HepG2 (cell line): ENCODE measurements at regions not wholly inside any gene's neighbourhood (a gene's known extent, or its start where the extent isn't known, plus 50 kb on each side); places are given as distances from the start of the nearest gene placed in this dataset.

Source experiments
- ATAC-seq: fragments of 200-7000 bp; cut with Tn5 transposase; 3 replicates; pipeline ENCODE4 v1.9.1; 2020; ENCODE audit warnings: mild to moderate bottlenecking, moderate library complexity
- BruUV-seq: library from RNA; stranded (reverse); fragments of 400-500 nt; replicated peaks from 2 replicates; lab custom pipeline; 2021; lab: Mats Ljungman, UMichigan
- CTCF ChIA-PET: fragments of 300-600 bp; formaldehyde crosslinking; extraction: SDS; loops from one replicate; lab custom pipeline; 2021; ENCODE audit warnings: low total read pairs, inconsistent platforms, low intra/inter-chr PET ratio; lab: Yijun Ruan, JAX
- POLR2A ChIA-PET: fragments of 350-600 bp; sonication (Branson Sonifier 250); formaldehyde crosslinking; loops from one replicate; lab custom pipeline; 2020; ENCODE audit warnings: antibody characterized with exemption, inconsistent platforms; lab: Yijun Ruan, JAX
- DNase-seq: peaks from one replicate; pipeline ENCODE4 v3.0.0-alpha.2; 2015; ENCODE audit warnings: low spot score
- FAIRE-seq: peaks from 3 replicates; lab custom pipeline; 2011; peaks lifted over from hg19 to GRCh38; lab: Jason Lieb, UNC
- H2AFZ ChIP-seq: one replicate; pipeline ENCODE4 v1.6.1; 2011; ENCODE audit warnings: low read length, inconsistent platforms
- H3K27ac ChIP-seq: fragments of 300-600 bp; 3 replicates; pipeline ENCODE4 v1.8.0; 2011; ENCODE audit warnings: mixed run types, mild to moderate bottlenecking, mixed read lengths, low read length, inconsistent platforms; ENCODE audit not compliant: insufficient read depth; ENCODE audit errors: extremely low read length
- H3K27me3 ChIP-seq, 2 experiments: fragments of 200-600 bp in 1 of 2; 2 replicates in 1 of 2; 3 replicates in 1 of 2; pipeline versions ENCODE4 v1.6.0 to v1.8.0; 2011; ENCODE audit warnings: low read length in 2 of 2, mild to moderate bottlenecking in 2 of 2, moderate library complexity in 2 of 2, inconsistent platforms in 1 of 2; ENCODE audit not compliant: insufficient read depth in 2 of 2, control insufficient read depth in 1 of 2
- H3K36me3 ChIP-seq, 2 experiments: fragments of 200-600 bp in 1 of 2; replicated peaks in 1 of 2; 2 replicates in 1 of 2; 3 replicates in 1 of 2; pipeline versions ENCODE4 v1.5.1 to v1.8.0; 2011; ENCODE audit warnings: low read length in 2 of 2, inconsistent platforms in 1 of 2; ENCODE audit not compliant: insufficient read depth in 2 of 2, control insufficient read depth in 1 of 2
- H3K4me1 ChIP-seq: 2 replicates; pipeline ENCODE4 v1.5.1; 2012; ENCODE audit warnings: low read length, inconsistent platforms; ENCODE audit not compliant: insufficient read depth
- H3K4me2 ChIP-seq: 2 replicates; pipeline ENCODE4 v1.6.0; 2011; ENCODE audit warnings: low read depth, low read length, inconsistent platforms
- H3K4me3 ChIP-seq, 3 experiments: fragments of 200-600 bp in 1 of 3; sonication (generic), shearing (Covaris generic) in 1 of 3; replicated peaks in 1 of 3; 2 replicates each; pipeline ENCODE4 v1.5.1; 2011 to 2016; ENCODE audit warnings: low read length in 3 of 3, inconsistent platforms in 2 of 3, low read depth in 2 of 3, mild to moderate bottlenecking in 2 of 3, control low read depth in 1 of 3, mixed read lengths in 1 of 3; ENCODE audit not compliant: insufficient read depth in 1 of 3
- H3K79me2 ChIP-seq: one replicate; pipeline ENCODE4 v1.6.1; 2011; ENCODE audit warnings: low read length, inconsistent platforms; ENCODE audit not compliant: insufficient read depth
- H3K9ac ChIP-seq: 2 replicates; pipeline ENCODE4 v1.6.0; 2011; ENCODE audit warnings: mild to moderate bottlenecking, low read depth, low read length, inconsistent platforms; ENCODE audit not compliant: insufficient read depth
- H3K9me3 ChIP-seq: 2 replicates; pipeline ENCODE4 v1.5.1; 2012; ENCODE audit warnings: mild to moderate bottlenecking, low read length
- H4K20me1 ChIP-seq: 2 replicates; pipeline ENCODE4 v1.6.0; 2011; ENCODE audit warnings: inconsistent platforms, mild to moderate bottlenecking, low read length, moderate library complexity; ENCODE audit not compliant: insufficient read depth
- BORCS8-MEF2B ChIP-seq: sonication (generic); formaldehyde crosslinking; IDR thresholded peaks from 2 replicates; pipeline ENCODE4 v1.8.0; 2022; ENCODE audit warnings: mild to moderate bottlenecking, missing genetic modification reagents
- CEBPB ChIP-seq: IDR thresholded peaks from 2 replicates; pipeline ENCODE4 v1.6.1; 2011; ENCODE audit warnings: low read depth, low read length, improper control_type of control experiment, borderline replicate concordance
- CEBPG ChIP-seq: IDR thresholded peaks from 2 replicates; pipeline ENCODE4 v1.6.1; 2016
- CSRNP2 ChIP-seq: sonication (generic); formaldehyde crosslinking; conservative IDR thresholded peaks from 2 replicates; pipeline ENCODE4 v1.8.0; 2022; ENCODE audit warnings: low read depth, missing genetic modification reagents
- FIP1L1 ChIP-seq: fragments of 200-400 bp; formaldehyde crosslinking; IDR thresholded peaks from 2 replicates; pipeline ENCODE4 v1.6.1; 2018; ENCODE audit warnings: low read depth, mild to moderate bottlenecking, low read length, moderate library complexity, borderline replicate concordance; ENCODE audit not compliant: insufficient read depth
- GABPB1 ChIP-seq: IDR thresholded peaks from 2 replicates; pipeline ENCODE4 v1.6.1; 2016; ENCODE audit warnings: mild to moderate bottlenecking, missing genetic modification reagents, moderate library complexity, missing compliant biosample characterization
- IKZF4 ChIP-seq: sonication (generic); formaldehyde crosslinking; IDR thresholded peaks from 2 replicates; pipeline ENCODE4 v1.5.1; 2020; ENCODE audit warnings: borderline replicate concordance, mild to moderate bottlenecking, low read depth, missing genetic modification reagents; ENCODE audit errors: not compliant biosample characterization
- MAFK ChIP-seq, 2 experiments: IDR thresholded peaks in 1 of 2; conservative IDR thresholded peaks in 1 of 2; 2 replicates each; pipeline ENCODE4 v1.6.1; 2011; ENCODE audit warnings: improper control_type of control experiment in 2 of 2, low read length in 2 of 2
- RBM22 ChIP-seq: fragments of 200-400 bp; formaldehyde crosslinking; optimal IDR thresholded peaks from 2 replicates; pipeline ENCODE3; 2017; ENCODE audit warnings: mild to moderate bottlenecking, low read length, moderate library complexity
- SNRNP70 ChIP-seq: fragments of 200-400 bp; formaldehyde crosslinking; IDR thresholded peaks from 2 replicates; pipeline ENCODE4 v1.6.1; 2017; ENCODE audit warnings: mild to moderate bottlenecking, low read depth, low read length, moderate library complexity
- STAG1 ChIP-seq: sonication (generic); formaldehyde crosslinking; IDR thresholded peaks from 2 replicates; pipeline ENCODE4 v1.4.0; 2020; ENCODE audit warnings: missing genetic modification reagents
- THRA ChIP-seq: sonication (generic); formaldehyde crosslinking; IDR thresholded peaks from 2 replicates; pipeline ENCODE4 v1.4.0; 2020; ENCODE audit warnings: missing genetic modification reagents, borderline replicate concordance
- U2AF1 ChIP-seq: fragments of 200-400 bp; formaldehyde crosslinking; optimal IDR thresholded peaks from 2 replicates; pipeline ENCODE3; 2017; ENCODE audit warnings: mild to moderate bottlenecking, low read depth, low read length
- ZBTB3 ChIP-seq: sonication (generic); formaldehyde crosslinking; IDR thresholded peaks from 2 replicates; pipeline ENCODE4 v1.4.0; 2020; ENCODE audit warnings: low read depth, mild to moderate bottlenecking, moderate library complexity, missing genetic modification reagents, borderline replicate concordance
- ZNF296 ChIP-seq: sonication (generic); formaldehyde crosslinking; conservative IDR thresholded peaks from 2 replicates; pipeline ENCODE4 v1.5.0; 2020; ENCODE audit warnings: mild to moderate bottlenecking, missing genetic modification reagents
- ZNF460 ChIP-seq: sonication (generic); formaldehyde crosslinking; IDR thresholded peaks from 2 replicates; pipeline ENCODE4 v1.5.1; 2020; ENCODE audit warnings: missing genetic modification reagents, mild to moderate bottlenecking, borderline replicate concordance
- ZNF550 ChIP-seq: sonication (generic); formaldehyde crosslinking; IDR thresholded peaks from 2 replicates; pipeline ENCODE4 v1.4.0; 2020; ENCODE audit warnings: mild to moderate bottlenecking, missing genetic modification reagents, borderline replicate concordance
- ZNF576 ChIP-seq: sonication (generic); formaldehyde crosslinking; IDR thresholded peaks from 2 replicates; pipeline ENCODE4 v1.4.0; 2020; ENCODE audit warnings: mild to moderate bottlenecking, missing genetic modification reagents
- ZSCAN12 ChIP-seq: sonication (generic); formaldehyde crosslinking; IDR thresholded peaks from 2 replicates; pipeline ENCODE4 v1.9.0; 2021; ENCODE audit warnings: mild to moderate bottlenecking, missing genetic modification reagents
- ZZZ3 ChIP-seq: sonication (generic); formaldehyde crosslinking; IDR thresholded peaks from 2 replicates; pipeline ENCODE4 v1.4.0; 2020; ENCODE audit warnings: missing genetic modification reagents, mild to moderate bottlenecking, borderline replicate concordance
- WGBS: methylation state at CpG from one replicate; pipeline ENCODE4 v1.1.6; 2017; ENCODE audit warnings: low lambda C conversion rate; 5-methylcytosine and 5-hydroxymethylcytosine counted together
- in situ Hi-C: cut with HindIII; loops from 2 replicates; pipeline ENCODE4 v1.10.0; 2017; ENCODE audit warnings: low pct_unique_long_range_greater_than_20kb; ENCODE audit not compliant: extremely low pct_ligation_motif_present
- intact Hi-C: fragments of 100-400 bp; cut with micrococcal nuclease; formaldehyde crosslinking; loops from one replicate; pipeline ENCODE4 v1.10.0; 2022; ENCODE audit not compliant: unreplicated experiment

GRCh38 chr20:23226612-23227265 is 123.9 kb upstream of the NXT1 start (continued):
- no peak for TF ChIP-seq THRA
- TF ChIP-seq MAFK (conservative IDR thresholded peaks at IDR 0.05 in 1 of 2, IDR thresholded peaks at IDR 0.05 in 1 of 2; ENCODE audit: low read length in 2 of 2) = no peak
- no peak for TF ChIP-seq GABPB1 (CRISPR knock-in tag)
- TF ChIP-seq ZSCAN12 (CRISPR knock-in tag) = no peak
- TF ChIP-seq U2AF1 = no peak
- no peak for TF ChIP-seq SNRNP70
- TF ChIP-seq IKZF4 (CRISPR knock-in tag) = no peak
- no peak for TF ChIP-seq RBM22

- in situ Hi-C loops = no loop called here
- FAIRE-seq = no peak
- Histone ChIP-seq H3K27ac (no peak overlapping the region), H2AFZ (no peak overlapping the region), H3K4me2 (no peak overlapping the region), H3K4me1 (0 out of 2 replicates have a peak, but pooled peaks cover 10% of the 10 kb centered on the region), H4K20me1 (no peaks in the 10 kb centered on the region), H3K9me3 (peaks cover 39% of the 10 kb centered on the region), H3K36me3 (no peaks in the 10 kb centered on the region), H3K9ac (no peak overlapping the region), H3K79me2 (no peaks in the 10 kb centered on the region), H3K27me3 (no peaks in the 10 kb centered on the region), H3K4me3 (no peak overlapping the region)
- no peak for DNase-seq
- WGBS = under 1% methylated on average over 6 of the region's 6 CpGs
- CTCF ChIA-PET = no interaction called here
- TF ChIP-seq ZBTB3 (CRISPR knock-in tag) (no peak), CEBPG (peak; percentile 43; the same call in 1 of the 2 replicates), ZNF460 (no peak), ZNF296 (CRISPR knock-in tag) (no peak), CEBPB (peak; percentile 87), ZNF576 (CRISPR knock-in tag) (no peak), STAG1 (no peak), CSRNP2 (CRISPR knock-in tag) (no peak), ZNF550 (CRISPR knock-in tag) (no peak), FIP1L1 (no peak), BORCS8-MEF2B (CRISPR knock-in tag) (no peak), ZZZ3 (CRISPR knock-in tag) (no peak)
- intact Hi-C loops = no loop called here
- no TSS peak for BruUV-seq
- no peak for ATAC-seq
- POLR2A ChIA-PET = no interaction called here
Measured at GRCh38 chr20:23225407-23226060, 125.1 kb upstream of the NXT1 start.
